ACHN (cell line): ENCODE measurements at regions not wholly inside any gene's neighbourhood (a gene's known extent, or its start where the extent isn't known, plus 50 kb on each side); places are given as distances from the start of the nearest gene placed in this dataset.

Experiments used
- DNase-seq: peaks from one replicate; pipeline ENCODE4 v3.0.0-alpha.2; 2015
- in situ Hi-C: cut with HindIII; loops from 2 replicates; pipeline ENCODE4 v1.10.0; 2017; ENCODE audit warnings: low sequenced_read_pairs, low pct_ligation_motif_present, low pct_unique_long_range_greater_than_20kb

DNA sequence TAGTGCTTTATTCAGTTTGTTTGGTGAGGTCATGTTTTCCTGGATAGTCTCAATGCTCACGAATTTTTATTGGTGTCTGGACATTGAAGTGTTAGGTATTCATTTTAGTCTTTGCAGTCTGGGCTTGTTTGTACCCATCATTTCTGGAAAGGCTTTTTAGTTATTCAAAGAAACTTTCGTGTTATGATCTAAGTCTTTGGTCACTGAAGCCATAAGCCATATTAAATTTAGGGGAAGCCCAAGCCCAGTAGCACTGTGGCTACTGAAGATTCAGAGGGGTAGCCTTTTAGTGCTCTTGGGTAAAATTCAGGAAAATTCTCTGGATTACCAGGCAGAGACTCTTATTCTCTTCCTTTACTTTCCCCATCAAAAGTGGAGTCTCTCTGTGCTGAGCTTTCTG, 56.2 kb upstream of the PEX5L start:
- DNase-seq = no peak
- in situ Hi-C loops = no loop called here

DNA sequence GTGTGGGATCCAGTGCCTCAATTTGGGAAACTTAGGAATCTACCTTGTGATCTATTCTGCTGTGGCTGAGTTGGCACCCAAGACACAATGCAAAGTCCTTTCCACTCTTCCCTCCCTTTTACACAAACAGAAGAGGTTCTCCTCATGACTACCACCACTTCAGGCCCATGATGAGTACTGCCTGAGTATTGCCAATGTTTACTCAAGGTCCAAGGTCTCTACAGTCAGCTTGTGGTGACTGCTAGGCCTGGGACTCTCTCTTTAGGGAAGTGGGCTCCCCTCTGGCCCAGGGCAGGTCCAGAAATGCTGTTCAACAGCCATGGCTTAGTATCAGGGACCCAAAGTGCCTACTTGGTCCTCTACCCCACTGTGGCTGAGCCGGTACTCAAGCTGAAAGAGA, 56.8 kb upstream of the PEX5L start:
- in situ Hi-C loops = no loop called here
- DNase-seq = no peak

DNA sequence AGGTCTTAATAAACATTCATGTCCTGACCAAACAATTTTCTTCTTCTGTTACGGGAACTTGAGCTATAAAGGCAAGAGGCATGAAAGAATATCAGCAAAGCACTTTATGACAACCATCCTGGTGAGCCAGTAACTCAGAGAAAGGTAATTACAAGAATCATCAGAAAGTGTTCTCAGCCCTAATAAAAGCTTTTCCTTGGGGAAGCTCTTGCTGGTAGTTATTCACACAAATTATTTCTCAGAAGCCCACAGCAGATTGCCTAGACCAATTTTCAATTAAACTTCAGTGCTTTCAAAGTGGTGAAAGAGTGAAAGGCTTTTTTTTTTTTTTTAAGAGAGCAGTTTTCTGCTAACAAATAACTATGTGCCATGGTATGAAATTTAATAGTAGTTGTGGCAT, 60.9 kb upstream of the PEX5L start:
- no peak for DNase-seq
- in situ Hi-C loops = no loop called here

DNA sequence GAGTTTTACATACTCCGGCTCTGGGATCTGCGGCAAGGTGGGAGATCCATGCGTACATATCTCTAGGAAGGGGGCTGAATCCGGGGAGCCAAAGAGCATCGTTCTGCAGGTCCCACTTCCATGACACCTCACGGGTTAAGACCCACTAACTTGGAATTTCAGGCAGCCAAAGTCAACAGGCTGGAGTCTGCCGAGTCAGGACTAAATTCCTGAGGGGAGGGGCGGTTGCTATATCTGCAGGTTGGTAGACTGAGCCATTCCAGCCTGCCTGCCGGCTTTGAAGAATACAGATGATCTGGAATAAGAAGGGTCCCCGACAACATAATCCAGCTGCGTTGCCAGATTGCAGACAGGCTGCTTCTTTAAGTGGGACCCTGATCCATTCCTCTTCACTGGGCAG, 65.4 kb upstream of the PEX5L start:
- in situ Hi-C loops = no loop called here
- DNase-seq = no peak

DNA sequence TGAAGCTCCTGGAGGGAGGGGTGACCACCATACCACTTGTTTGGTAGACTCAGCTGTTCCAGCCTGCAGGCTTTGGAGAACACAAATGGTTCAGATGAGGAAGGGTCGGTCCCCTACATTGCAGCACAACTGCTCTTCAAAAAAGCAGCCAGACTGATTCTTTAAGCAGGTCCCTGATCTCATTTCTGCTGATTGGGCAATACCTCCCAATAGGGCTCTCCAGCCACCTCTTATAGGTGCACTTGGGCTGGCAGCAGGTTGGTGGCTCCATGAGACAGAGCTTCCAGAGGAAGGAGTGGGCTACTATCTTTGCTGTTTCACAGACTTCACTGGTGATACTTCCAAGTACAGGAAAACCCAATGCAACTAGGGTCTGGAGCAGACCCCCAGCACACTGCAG, 65.9 kb upstream of the PEX5L start:
- no peak for DNase-seq
- in situ Hi-C loops = no loop called here

DNA sequence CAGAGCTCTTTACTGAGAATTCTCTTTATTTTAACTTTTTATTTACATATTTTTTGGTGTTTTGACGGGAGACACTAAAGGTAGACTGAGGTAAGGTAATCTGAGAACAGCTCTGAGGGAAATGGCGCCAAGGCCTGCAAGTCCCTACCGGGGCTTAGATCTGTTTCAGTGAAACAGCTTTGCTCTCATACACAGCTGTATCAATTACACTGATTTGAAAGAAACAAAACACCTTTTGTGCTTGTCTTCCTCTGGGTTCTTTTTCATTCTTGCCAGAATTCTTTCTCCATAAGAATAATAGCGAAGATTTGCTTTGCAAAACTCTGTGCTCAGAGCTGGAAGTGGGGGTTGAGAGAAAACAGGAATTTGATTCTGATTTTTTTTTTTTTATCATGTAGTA, 79.5 kb upstream of the PEX5L start:
- in situ Hi-C loops = no loop called here
- no peak for DNase-seq

DNA sequence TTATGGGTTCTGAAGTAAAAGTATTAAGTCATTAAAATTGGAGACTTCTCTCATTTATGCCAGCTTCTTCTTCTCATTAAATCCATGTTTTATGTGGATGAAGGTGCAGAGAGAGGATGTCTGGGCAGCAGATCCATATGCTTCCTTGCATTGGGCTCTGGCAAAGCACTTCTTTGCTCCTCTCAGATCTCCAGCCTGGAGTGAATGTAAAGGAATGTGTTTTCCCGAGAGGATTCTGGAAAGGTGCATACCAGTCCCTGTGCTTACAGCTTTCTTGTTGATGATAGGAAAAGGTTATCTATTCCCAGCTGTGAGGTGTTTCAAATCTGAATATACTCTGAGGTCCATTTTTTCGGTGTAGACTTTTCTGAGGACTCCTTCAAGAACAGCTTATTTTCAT, 79.9 kb upstream of the PEX5L start:
- DNase-seq = no peak
- in situ Hi-C loops = no loop called here

DNA sequence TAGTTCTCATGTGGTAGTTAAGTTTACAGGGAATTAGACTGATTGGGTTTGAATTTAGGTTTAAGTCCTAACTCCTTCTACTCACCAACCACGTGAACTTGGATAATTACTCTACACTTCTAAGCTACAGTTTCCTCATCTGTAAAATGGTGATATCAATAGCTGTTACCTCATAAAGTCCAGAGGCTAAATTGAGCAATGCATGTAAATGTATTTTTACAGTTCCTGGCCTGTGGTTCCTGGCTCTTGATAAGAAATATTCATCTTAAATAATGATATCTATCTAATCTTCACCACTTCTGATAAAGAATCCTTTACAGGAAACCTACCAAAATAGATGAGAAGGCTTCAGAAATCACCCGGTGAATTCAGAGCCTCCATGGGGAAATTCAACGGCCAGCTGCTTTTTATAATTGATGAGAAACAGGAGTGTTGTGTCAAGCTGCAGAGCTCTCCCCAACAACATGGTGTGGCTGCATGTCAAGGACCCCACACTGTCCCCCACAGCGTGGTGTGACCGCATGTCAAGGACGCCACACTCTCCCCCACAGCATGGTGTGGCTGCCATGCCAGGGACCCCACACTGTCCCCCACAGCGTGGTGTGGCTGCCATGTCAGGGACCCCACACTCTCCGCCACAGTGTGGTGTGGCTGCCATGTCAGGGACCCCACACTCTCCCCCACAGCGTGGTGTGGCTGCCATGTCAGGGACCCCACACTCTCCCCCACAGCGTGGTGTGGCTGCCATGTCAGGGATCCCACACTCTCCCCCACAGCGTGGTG, 80.8 kb upstream of the PEX5L start:
- in situ Hi-C loops = no loop called here
- no peak for DNase-seq

DNA sequence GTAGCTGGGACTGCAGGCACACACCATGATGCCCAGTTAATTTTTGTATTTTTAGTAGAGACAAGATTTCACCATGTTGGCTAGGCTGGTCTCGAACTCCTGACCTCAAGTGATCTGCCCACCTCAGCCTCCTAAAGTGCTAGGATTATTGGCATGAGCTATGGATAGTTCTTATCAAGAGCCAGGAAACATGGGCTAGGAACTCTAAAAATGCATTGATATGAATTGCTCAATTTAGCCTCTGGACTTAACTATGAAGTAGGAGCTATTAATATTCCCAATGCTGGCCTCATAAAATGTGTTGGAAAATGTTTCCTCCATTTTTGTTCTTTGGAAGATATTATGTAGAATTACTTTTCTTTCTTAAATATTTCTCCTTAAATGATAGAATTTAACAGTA, 82.8 kb upstream of the PEX5L start:
- in situ Hi-C loops = no loop called here
- no peak for DNase-seq

DNA sequence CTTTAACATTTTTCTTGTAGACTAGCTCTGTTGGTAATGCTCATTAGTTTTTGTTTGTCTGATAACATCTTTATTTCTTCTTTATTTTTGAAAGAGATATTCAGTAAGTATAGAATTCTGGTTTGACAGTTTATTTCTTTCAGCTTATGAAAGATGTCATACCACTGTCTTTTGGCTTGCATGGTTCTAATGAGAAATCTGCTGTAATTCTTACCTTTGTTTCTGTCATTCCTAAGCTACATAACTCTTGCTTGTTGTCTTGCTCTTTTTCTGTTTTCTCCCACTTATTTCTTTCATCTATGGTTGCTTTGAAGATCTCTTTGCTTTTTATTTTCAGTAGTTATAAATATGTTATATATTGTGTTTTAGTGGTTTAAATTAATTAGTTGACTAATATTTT, 87.2 kb upstream of the PEX5L start:
- DNase-seq = no peak

DNA sequence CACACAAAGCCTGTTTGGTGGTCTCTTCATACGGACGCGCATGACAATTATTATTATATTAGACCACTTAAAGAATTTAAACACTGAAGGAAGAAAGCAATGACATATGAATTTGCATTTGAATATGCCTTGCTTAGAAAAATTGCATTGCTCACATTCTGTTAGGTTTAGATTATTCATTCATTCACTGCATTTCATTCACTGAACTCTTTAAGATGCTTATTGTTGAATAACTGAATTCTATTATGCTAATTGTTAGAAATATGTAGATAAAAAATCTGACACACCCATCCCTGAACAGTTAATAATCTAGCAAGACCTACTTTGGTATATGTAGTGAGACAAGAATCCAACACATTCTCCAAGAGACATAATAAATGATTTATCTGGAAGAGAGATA, 94.4 kb upstream of the PEX5L start:
- in situ Hi-C loops = no loop called here
- DNase-seq = no peak

More for the DNA sequence above, 87.2 kb upstream of the PEX5L start:
- in situ Hi-C loops = no loop called here

DNA sequence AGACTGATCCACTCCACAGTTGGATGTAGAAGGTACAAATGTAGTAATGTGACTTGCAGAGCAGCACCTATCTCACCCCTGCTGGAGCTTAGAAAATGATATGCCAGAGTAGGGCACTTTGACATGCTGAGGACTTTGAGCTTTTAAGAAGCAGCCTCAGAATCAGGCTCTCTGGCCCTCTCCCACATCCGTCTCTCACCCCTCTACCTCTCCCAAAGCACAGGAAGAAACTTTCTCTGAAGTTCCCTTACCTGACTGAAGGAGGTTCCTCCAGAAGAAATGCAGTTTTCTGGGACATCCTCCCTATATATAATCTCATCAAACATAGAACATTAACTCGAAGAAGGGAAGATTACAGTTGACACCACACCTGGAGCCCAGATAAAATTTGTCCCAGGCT, 98.4 kb upstream of the PEX5L start:
- in situ Hi-C loops = no loop called here
- DNase-seq = no peak

DNA sequence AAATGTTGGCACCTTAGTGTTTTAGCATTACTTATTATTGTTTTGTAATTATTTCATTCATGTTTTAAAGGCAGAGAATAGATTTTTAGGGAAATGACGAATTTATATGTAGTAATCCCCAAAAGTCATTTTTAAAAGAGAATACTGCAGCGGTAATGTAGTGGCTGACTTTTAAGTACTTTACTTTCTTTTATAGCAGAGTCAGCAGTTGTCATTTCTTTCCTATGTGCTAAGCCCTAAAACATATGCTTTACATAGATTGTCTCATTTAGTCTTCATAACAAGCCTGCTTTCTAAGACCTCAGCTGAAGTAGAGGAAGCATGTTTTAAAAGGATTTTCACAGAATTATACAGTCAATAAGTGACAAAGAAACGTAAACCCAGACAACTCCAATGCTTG, 102.1 kb upstream of the PEX5L start:
- DNase-seq = no peak
- in situ Hi-C loops = no loop called here

DNA sequence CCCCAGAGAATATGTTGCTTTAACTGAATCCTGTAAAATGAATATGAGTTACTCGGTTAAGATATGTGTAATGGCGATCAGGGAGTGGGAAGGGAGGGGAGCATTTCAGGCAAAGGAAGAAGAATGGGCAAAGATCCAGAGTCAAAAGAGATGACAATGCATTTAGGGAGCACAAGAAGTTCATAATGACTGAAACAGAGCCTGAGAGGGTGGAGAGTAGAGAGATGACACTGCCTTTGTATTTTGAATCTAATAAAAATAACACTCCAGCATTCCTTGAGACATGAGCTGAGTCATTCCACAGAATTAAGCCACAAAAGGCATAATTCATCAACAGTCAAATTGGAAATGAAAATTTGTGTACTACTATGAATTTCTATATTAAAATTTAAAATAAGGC, 105.3 kb upstream of the PEX5L start:
- in situ Hi-C loops = no loop called here

DNA sequence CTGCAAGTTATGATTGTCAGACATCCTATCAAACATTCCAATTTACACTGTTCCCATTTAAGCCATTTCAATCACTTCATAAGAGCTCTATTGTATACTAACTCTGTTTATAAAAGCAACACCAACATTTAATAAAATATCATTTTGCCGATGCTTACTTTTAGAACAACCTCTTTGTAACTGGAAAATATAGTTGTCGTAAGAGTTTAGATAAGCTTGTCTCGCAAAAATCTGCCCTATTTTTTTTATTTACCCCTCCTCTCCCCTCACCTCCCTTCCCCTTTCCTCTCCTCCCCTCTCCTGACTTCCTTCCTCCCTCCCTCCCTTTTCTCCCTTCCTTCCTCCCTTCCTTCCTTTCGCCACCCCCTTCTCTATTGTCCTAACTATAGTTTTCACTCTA, 105.7 kb upstream of the PEX5L start:
- in situ Hi-C loops = no loop called here
- no peak for DNase-seq

More for the DNA sequence above, 105.3 kb upstream of the PEX5L start:
- DNase-seq = no peak

DNA sequence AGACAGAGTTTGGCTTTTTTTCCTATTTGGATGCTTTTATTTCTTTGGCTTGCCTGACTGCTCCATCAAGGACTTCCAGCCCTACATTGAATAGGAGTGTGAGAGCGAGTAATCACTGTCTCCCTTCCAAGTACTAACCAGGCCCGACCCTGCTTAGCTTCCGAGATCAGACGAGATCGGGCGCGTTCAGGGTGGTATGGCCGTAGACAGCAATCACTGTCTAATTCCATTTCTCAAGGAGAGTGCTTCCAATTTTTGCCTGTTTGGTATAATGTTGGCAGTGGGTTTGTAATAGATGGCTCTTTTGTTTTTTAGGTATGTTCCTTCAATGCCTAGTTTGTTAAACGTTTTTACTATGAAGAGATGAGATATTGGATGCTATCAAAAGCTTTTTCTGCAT, 125.0 kb upstream of the PEX5L start:
- no peak for DNase-seq
- in situ Hi-C loops = no loop called here

DNA sequence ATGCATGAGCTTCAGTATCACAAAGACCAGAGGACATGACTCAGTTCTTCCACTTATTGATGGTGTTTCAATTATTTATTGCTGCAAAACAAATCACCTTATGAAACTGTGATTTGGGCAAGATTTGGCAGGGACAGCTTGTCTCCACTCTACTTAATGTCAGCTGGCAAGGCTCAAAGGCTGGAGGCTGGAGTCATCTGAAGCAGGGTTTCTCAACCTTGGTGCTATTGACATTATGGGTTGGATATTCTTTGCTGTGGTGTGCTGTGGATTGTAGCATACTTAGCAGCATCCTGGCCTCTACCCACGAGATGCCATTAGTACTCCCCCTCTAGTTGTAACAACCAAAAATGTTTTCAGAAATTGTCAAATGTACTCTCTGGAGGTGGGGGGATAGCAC, 138.8 kb upstream of the PEX5L start:
- DNase-seq = no peak
- in situ Hi-C loops = no loop called here

DNA sequence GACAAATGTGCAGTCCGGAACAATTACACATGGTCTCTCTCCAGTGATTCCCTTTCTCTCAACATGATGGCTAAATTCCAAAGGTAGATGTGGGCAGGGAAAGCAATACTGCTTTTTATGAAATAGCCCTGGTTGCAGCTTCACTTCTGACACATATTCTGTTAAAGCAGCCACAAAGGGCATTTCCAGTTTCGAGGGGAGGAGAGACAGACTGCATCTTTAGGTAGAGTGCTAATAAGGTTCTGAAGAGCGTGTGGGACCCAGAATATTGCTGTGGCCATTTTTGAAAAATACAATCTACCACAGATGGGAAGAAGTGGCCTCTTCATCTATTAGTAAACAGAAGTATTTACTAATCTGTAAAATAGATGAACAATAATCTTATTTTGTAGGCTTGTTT, 139.3 kb upstream of the PEX5L start:
- in situ Hi-C loops = no loop called here
- DNase-seq = no peak

DNA sequence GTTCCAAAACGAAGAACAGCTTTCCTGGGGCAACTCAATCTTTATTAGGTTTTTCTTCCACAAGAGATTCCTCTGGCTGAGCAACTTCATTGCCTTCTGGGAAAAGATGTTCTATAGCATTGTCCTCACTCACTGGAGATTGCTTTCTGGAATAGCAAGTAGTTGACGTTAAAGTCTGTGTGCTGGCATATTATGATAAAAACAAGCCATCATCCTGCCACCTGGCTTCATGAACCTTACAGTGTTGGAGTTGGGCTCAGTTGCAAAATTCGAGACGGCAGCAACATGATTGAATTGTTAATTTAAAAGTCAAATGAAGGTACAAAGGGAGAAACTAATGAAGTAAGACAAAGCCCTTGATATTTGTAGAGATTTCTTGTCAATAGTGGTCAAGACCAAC, 140.5 kb upstream of the PEX5L start:
- no peak for DNase-seq
- in situ Hi-C loops = no loop called here

DNA sequence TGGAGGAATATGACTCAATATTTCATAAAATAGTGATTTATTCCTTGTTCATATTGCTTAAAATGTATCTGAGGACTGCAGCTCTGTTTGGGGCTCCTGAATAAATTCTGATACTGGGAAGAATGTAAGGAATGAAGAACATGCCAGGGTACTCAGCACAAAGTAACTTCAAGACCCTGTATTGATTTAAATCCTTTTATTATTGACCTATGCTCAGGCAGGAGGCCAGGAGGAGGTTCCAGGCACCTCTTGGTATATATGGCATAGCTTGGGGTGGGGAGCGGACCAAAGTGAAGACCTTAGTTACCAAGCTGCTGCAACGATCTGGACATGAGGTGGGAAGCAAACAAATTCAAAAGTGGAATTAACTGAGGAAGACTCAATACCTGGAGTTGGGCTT, 142.8 kb upstream of the PEX5L start:
- DNase-seq = no peak
- in situ Hi-C loops = no loop called here

DNA sequence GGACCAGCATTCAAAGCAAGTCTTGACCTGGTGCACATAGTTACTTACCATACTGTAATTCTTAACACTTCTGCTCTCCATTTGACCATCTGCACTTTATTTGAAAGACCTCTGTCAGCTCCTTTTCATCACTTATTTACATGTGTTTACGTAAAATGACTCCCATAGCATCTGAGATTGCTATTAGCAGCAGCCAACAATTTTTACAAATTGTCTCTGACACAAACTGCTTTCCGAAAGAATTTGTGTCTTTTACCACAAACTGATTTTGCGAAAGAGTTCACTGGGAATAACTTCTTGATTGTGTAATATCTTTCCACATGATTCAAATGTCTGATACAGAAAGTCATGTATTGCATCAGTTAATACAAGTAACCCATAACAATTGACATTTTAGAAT, 144.1 kb upstream of the PEX5L start:
- in situ Hi-C loops = no loop called here
- no peak for DNase-seq
